Testis (tissue), 2 donors: ENCODE measurements at regions not wholly inside any gene's neighbourhood (a gene's known extent, or its start where the extent isn't known, plus 50 kb on each side); places are given as distances from the start of the nearest gene placed in this dataset.

Source experiments
- CTCF ChIP-seq, 3 experiments: fragments of 450-650 bp in 2 of 3; fragments of 200-600 bp in 1 of 3; sonication (generic) in 1 of 3; IDR thresholded peaks; one replicate each; pipeline ENCODE4 v1.5.1; 2016 to 2019; ENCODE audit warnings: antibody characterized with exemption in 3 of 3, mild to moderate bottlenecking in 2 of 3, moderate library complexity in 1 of 3
- POLR2A ChIP-seq: fragments of 450-650 bp; IDR thresholded peaks from one replicate; pipeline ENCODE4 v1.6.1; 2017; ENCODE audit warnings: antibody characterized with exemption, mild to moderate bottlenecking, moderate library complexity

- no peak for TF ChIP-seq CTCF (IDR thresholded peaks at IDR 0.05)
- no peak for TF ChIP-seq POLR2A
These were observed 1630.9 kb upstream of the SEL1L start for GRCh38 chr14:83164591-83164990.
